Hepatocyte (in vitro differentiated cells): ENCODE measurements at regions not wholly inside any gene's neighbourhood (a gene's known extent, or its start where the extent isn't known, plus 50 kb on each side); places are given as distances from the start of the nearest gene placed in this dataset.

Experiments
- DNase-seq: peaks from one replicate; pipeline ENCODE4 v3.0.0-alpha.2; 2016; ENCODE audit warnings: low spot score
- H2AFZ ChIP-seq: fragments of 200-600 bp; sonication (generic); 2 replicates; pipeline ENCODE4 v1.6.0; 2016; ENCODE audit warnings: antibody characterized with exemption, mild to moderate bottlenecking
- H3K27ac ChIP-seq: fragments of 200-600 bp; sonication (generic); 2 replicates; pipeline ENCODE4 v1.5.1; 2016; ENCODE audit warnings: mild to moderate bottlenecking
- H3K27me3 ChIP-seq: fragments of 200-600 bp; sonication (generic); 2 replicates; pipeline ENCODE4 v1.6.1; 2016
- H3K36me3 ChIP-seq: fragments of 200-600 bp; sonication (generic); replicated peaks from 2 replicates; pipeline ENCODE4 v1.5.1; 2016; ENCODE audit warnings: low read depth; ENCODE audit not compliant: insufficient read depth
- H3K4me1 ChIP-seq: fragments of 200-600 bp; sonication (generic); 2 replicates; pipeline ENCODE4 v1.5.1; 2016; ENCODE audit warnings: mild to moderate bottlenecking, moderate library complexity; ENCODE audit not compliant: insufficient read depth
- H3K4me2 ChIP-seq: fragments of 200-600 bp; sonication (generic); 2 replicates; pipeline ENCODE4 v1.6.0; 2016
- H3K4me3 ChIP-seq: fragments of 200-600 bp; sonication (generic); 2 replicates; pipeline ENCODE4 v1.5.1; 2016; ENCODE audit warnings: mild to moderate bottlenecking
- H3K79me2 ChIP-seq: fragments of 200-600 bp; sonication (generic); 2 replicates; pipeline ENCODE4 v1.6.0; 2017; ENCODE audit warnings: mild to moderate bottlenecking
- H3K9me2 ChIP-seq: fragments of 200-600 bp; sonication (generic); replicated peaks from 2 replicates; pipeline ENCODE4 v1.6.0; 2017; ENCODE audit warnings: mild to moderate bottlenecking; ENCODE audit not compliant: insufficient read depth
- H3K9me3 ChIP-seq: fragments of 200-600 bp; sonication (generic); 2 replicates; pipeline ENCODE4 v1.5.1; 2016; ENCODE audit warnings: low read depth, mild to moderate bottlenecking
- H4K20me1 ChIP-seq: fragments of 200-600 bp; sonication (generic); 2 replicates; pipeline ENCODE4 v1.6.0; 2016; ENCODE audit warnings: mild to moderate bottlenecking; ENCODE audit not compliant: insufficient read depth, poor library complexity, severe bottlenecking
- EZH2 ChIP-seq: fragments of 200-600 bp; sonication (generic); IDR thresholded peaks from 2 replicates; pipeline ENCODE4 v1.6.1; 2016; ENCODE audit warnings: antibody characterized with exemption, mild to moderate bottlenecking, borderline replicate concordance
- EZH2phosphoT487 ChIP-seq: fragments of 200-600 bp; sonication (generic); IDR thresholded peaks from one replicate; pipeline ENCODE4 v1.6.1; 2018; ENCODE audit warnings: antibody characterized with exemption, mild to moderate bottlenecking, low read depth, moderate library complexity; ENCODE audit not compliant: unreplicated experiment, severe bottlenecking
- WGBS: methylation state at CpG from one replicate; pipeline ENCODE4 v1.1.6; 2016; ENCODE audit warnings: low lambda C conversion rate; ENCODE audit errors: missing lambda C conversion rate; 5-methylcytosine and 5-hydroxymethylcytosine counted together
- TF ChIP-seq, protein P1 (sequence below): fragments of 200-600 bp; sonication (generic); IDR thresholded peaks from 2 replicates; pipeline ENCODE4 v1.5.1; 2016; ENCODE audit warnings: antibody characterized with exemption, mild to moderate bottlenecking; ENCODE audit not compliant: poor library complexity

- H2AFZ ChIP-seq, result no peak overlapping the region
- TF ChIP-seq EZH2 (no peak), EZH2phosphoT487 (no peak)
- TF ChIP-seq, protein P1, sequence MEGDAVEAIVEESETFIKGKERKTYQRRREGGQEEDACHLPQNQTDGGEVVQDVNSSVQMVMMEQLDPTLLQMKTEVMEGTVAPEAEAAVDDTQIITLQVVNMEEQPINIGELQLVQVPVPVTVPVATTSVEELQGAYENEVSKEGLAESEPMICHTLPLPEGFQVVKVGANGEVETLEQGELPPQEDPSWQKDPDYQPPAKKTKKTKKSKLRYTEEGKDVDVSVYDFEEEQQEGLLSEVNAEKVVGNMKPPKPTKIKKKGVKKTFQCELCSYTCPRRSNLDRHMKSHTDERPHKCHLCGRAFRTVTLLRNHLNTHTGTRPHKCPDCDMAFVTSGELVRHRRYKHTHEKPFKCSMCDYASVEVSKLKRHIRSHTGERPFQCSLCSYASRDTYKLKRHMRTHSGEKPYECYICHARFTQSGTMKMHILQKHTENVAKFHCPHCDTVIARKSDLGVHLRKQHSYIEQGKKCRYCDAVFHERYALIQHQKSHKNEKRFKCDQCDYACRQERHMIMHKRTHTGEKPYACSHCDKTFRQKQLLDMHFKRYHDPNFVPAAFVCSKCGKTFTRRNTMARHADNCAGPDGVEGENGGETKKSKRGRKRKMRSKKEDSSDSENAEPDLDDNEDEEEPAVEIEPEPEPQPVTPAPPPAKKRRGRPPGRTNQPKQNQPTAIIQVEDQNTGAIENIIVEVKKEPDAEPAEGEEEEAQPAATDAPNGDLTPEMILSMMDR, result no peak
- H3K27ac ChIP-seq, result peak overlapping the region; percentile 27
- no peak overlapping the region for H3K4me3 ChIP-seq
- no peaks in the 10 kb centered on the region for H3K9me3 ChIP-seq
- peak overlapping the region; percentile 38 for H3K4me2 ChIP-seq
- H3K79me2 ChIP-seq, result no peaks in the 10 kb centered on the region
- H3K4me1 ChIP-seq, result peaks cover 16% of the 10 kb centered on the region
- no peaks in the 10 kb centered on the region for H3K36me3 ChIP-seq
- DNase-seq, result no peak
- no peaks in the 10 kb centered on the region for H4K20me1 ChIP-seq
- no peaks in the 10 kb centered on the region for H3K27me3 ChIP-seq
- 77% methylated on average over 7 of the region's 7 CpGs for WGBS
- no peaks in the 10 kb centered on the region for H3K9me2 ChIP-seq
Measured at GRCh38 chr3:139292192-139292591, 51.6 kb upstream of the MRPS22 start.

DNA sequence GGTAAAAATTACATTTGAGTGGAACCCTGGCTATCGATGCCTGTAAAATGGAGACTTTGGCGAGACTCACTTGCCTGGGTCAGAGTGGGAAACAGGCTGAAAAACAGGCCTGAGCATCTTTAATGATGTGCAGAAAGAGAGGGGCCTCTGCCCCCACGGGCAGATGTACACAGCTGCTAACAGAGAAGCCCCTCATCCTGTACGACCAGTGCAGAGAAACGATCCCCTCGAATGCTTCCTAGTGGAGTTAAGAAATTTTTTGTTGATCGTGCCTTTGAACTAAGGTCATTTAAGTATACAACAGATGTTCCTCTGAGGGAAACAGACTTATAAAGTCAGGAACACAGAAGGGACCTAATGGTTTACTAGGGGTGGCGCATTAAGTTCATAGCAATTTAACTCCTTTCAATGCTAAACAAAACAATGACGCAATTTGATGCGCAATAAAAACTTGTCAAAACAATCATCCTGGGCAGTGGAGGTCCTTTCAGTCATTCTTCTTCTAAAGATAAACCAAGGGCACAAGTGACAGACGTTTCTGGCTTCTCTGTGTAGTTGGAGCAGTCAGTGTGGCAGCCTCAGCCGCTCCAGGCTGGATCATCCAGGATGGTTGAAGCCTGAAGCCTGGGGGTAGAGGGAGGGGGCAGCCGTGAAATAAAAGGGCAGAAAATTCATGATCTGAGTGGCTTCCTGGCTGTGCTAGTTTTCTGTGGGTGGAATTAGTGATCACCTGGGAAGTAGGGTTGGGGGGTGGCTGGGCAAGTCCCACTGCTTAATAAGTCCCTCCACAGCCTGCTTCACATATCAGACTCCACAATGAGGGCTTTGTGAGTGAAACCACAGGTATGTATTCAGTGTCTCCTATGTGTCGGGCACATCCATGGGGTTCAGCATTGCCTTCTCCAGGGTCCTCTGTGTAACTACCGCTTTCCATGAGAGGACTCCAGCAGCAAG, 50.8 kb upstream of the MRPS22 start:
- Histone ChIP-seq H2AFZ (no peak overlapping the region), H4K20me1 (no peaks in the 10 kb centered on the region)
- WGBS, result 55% methylated on average over 15 of the region's 15 CpGs

DNA sequence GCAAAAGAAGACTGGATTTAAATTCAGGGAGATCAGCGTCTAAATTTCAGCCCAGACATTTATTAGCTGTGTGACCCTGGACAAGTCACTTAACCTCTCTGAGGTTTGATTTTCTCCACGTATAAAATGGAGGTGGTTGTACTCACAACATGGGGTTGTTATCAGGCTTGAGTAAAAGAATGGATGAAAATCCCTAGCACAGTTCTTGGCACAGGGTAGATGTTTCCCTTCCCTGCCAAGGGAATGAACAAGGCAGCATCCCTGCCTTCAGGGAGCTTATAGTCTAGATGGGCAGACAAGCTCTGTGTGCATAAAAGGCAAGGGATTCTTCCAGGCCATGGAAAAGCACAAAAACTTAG, 50.2 kb upstream of the MRPS22 start:
- WGBS, result 93% methylated on average over 2 of the region's 2 CpGs
- no peaks in the 10 kb centered on the region for H3K36me3 ChIP-seq
- H3K4me2 ChIP-seq, result no peak overlapping the region
- no peaks in the 10 kb centered on the region for H3K27me3 ChIP-seq
- no peaks in the 10 kb centered on the region for H3K79me2 ChIP-seq
- H3K27ac ChIP-seq, result no peak overlapping the region
- TF ChIP-seq, protein P1, result no peak
- TF ChIP-seq EZH2phosphoT487 (no peak), EZH2 (no peak)
- H3K9me3 ChIP-seq, result no peaks in the 10 kb centered on the region
- no peaks in the 10 kb centered on the region for H4K20me1 ChIP-seq
- H3K9me2 ChIP-seq, result no peaks in the 10 kb centered on the region
- H3K4me3 ChIP-seq, result no peak overlapping the region
- no peak overlapping the region for H2AFZ ChIP-seq
- H3K4me1 ChIP-seq, result peaks cover 13% of the 10 kb centered on the region
- no peak for DNase-seq

More for the DNA sequence above, 50.8 kb upstream of the MRPS22 start:
- Histone ChIP-seq H3K27me3 (no peaks in the 10 kb centered on the region), H3K27ac (peak overlapping the region; percentile 27), H3K4me2 (peak overlapping the region; percentile 38), H3K4me1 (peaks cover 16% of the 10 kb centered on the region), H3K9me3 (no peaks in the 10 kb centered on the region), H3K4me3 (no peak overlapping the region), H3K36me3 (no peaks in the 10 kb centered on the region), H3K79me2 (no peaks in the 10 kb centered on the region), H3K9me2 (no peaks in the 10 kb centered on the region)
- peak; percentile 22 for DNase-seq
- TF ChIP-seq, protein P1, result no peak
- TF ChIP-seq EZH2phosphoT487 (no peak), EZH2 (no peak)
